H1 (cell line): ENCODE measurements at regions not wholly inside any gene's neighbourhood (a gene's known extent, or its start where the extent isn't known, plus 50 kb on each side); places are given as distances from the start of the nearest gene placed in this dataset.

Source experiments
- CTCF ChIA-PET: fragments of 300-600 bp; sonication (Branson Sonifier 250); formaldehyde crosslinking; loops from one replicate; lab custom pipeline; 2021; ENCODE audit not compliant: partially characterized antibody; lab: Charles Lee
- POLR2A ChIA-PET: fragments of 300-600 bp; sonication (Branson Sonifier 250); formaldehyde crosslinking; loops from one replicate; lab custom pipeline; 2021; ENCODE audit warnings: inconsistent platforms; ENCODE audit not compliant: partially characterized antibody; lab: Charles Lee
- DNase-seq, 2 experiments: peaks; one replicate each; pipeline versions ENCODE4 v3.0.0 to v3.0.0-alpha.2; 2010 to 2022; ENCODE audit warnings: low spot score in 2 of 2, low read depth in 1 of 2, mixed read lengths in 1 of 2
- FAIRE-seq: peaks from 2 replicates; lab custom pipeline; 2011; peaks lifted over from hg19 to GRCh38; lab: Jason Lieb, UNC
- H2AFZ ChIP-seq: 2 replicates; pipeline ENCODE4 v1.8.1; 2012; ENCODE audit warnings: low read length, inconsistent platforms
- H2AK5ac ChIP-seq: 2 replicates; pipeline ENCODE4 v1.6.1; 2013; ENCODE audit warnings: low read depth, low read length
- H2BK120ac ChIP-seq: replicated peaks from 2 replicates; pipeline ENCODE3; 2013; ENCODE audit warnings: low read depth, low read length, inconsistent platforms
- H2BK12ac ChIP-seq: 2 replicates; pipeline ENCODE4 v1.6.1; 2013; ENCODE audit warnings: low read depth, low read length
- H2BK15ac ChIP-seq: 2 replicates; pipeline ENCODE4 v1.6.1; 2013; ENCODE audit warnings: low read length
- H2BK20ac ChIP-seq: 2 replicates; pipeline ENCODE4 v1.6.1; 2013; ENCODE audit warnings: low read length
- H2BK5ac ChIP-seq: 2 replicates; pipeline ENCODE4 v1.6.1; 2013; ENCODE audit warnings: low read depth, low read length
- H3K14ac ChIP-seq: 2 replicates; pipeline ENCODE4 v1.6.1; 2013; ENCODE audit warnings: inconsistent platforms; ENCODE audit not compliant: insufficient read length
- H3K18ac ChIP-seq: 2 replicates; pipeline ENCODE4 v1.6.1; 2013; ENCODE audit warnings: low read length; ENCODE audit errors: extremely low read depth
- H3K23ac ChIP-seq: 2 replicates; pipeline ENCODE4 v1.6.1; 2013; ENCODE audit warnings: inconsistent platforms; ENCODE audit not compliant: insufficient read length
- H3K23me2 ChIP-seq: 2 replicates; pipeline ENCODE4 v1.6.1; 2013; ENCODE audit warnings: low read depth, low read length
- H3K27ac ChIP-seq: 2 replicates; pipeline ENCODE4 v1.6.1; 2011; ENCODE audit warnings: low read depth, low read length, inconsistent platforms
- H3K27me3 ChIP-seq, 4 experiments: replicated peaks in 1 of 4; 1 replicate in 1 of 4; 2 replicates in 3 of 4; pipeline versions ENCODE4 v1.6.1 to v1.8.1; 2011 to 2013; ENCODE audit warnings: low read length in 3 of 4, mild to moderate bottlenecking in 3 of 4, inconsistent platforms in 2 of 4, mixed read lengths in 2 of 4, moderate library complexity in 1 of 4; ENCODE audit not compliant: control insufficient read depth in 3 of 4, insufficient read depth in 3 of 4; ENCODE audit errors: extremely low read depth in 1 of 4
- H3K36me3 ChIP-seq, 4 experiments: 2 replicates each; pipeline versions ENCODE4 v1.6.1 to v1.8.1; 2011 to 2013; ENCODE audit warnings: mild to moderate bottlenecking in 4 of 4, low read length in 3 of 4, moderate library complexity in 2 of 4, control low read depth in 1 of 4, inconsistent platforms in 1 of 4; ENCODE audit not compliant: insufficient read depth in 4 of 4, control insufficient read depth in 2 of 4
- H3K4ac ChIP-seq: replicated peaks from 2 replicates; pipeline ENCODE3; 2013; ENCODE audit warnings: low read length, low read depth, mixed read lengths, inconsistent platforms; ENCODE audit not compliant: insufficient read length
- H3K4me1 ChIP-seq, 4 experiments: replicated peaks in 1 of 4; 1 replicate in 1 of 4; 2 replicates in 3 of 4; pipeline versions ENCODE4 v1.6.1 to v1.8.1; 2011 to 2013; ENCODE audit warnings: low read length in 3 of 4, inconsistent platforms in 2 of 4, mixed read lengths in 1 of 4; ENCODE audit not compliant: insufficient read depth in 4 of 4, control insufficient read depth in 3 of 4
- H3K4me2 ChIP-seq, 2 experiments: 2 replicates each; pipeline versions ENCODE4 v1.6.1 to v1.8.1; 2011 to 2013; ENCODE audit warnings: low read depth in 2 of 2, low read length in 2 of 2, control low read depth in 1 of 2, inconsistent platforms in 1 of 2, mild to moderate bottlenecking in 1 of 2; ENCODE audit not compliant: insufficient read depth in 1 of 2
- H3K4me3 ChIP-seq, 4 experiments: fragments of 200-600, 300-600 bp in 1 of 4; sonication (generic), shearing (Covaris generic), sonication (Bioruptor Twin) in 1 of 4; 2 replicates each; pipeline versions ENCODE4 v1.5.1 to v1.8.1; 2011 to 2016; ENCODE audit warnings: low read length in 4 of 4, low read depth in 3 of 4, control low read depth in 2 of 4, inconsistent platforms in 2 of 4, mild to moderate bottlenecking in 2 of 4, mixed read lengths in 1 of 4, moderate library complexity in 1 of 4; ENCODE audit not compliant: insufficient read depth in 2 of 4; ENCODE audit errors: extremely low read depth in 1 of 4
- H3K56ac ChIP-seq: replicated peaks from 2 replicates; pipeline ENCODE3; 2013; ENCODE audit warnings: low read depth, mild to moderate bottlenecking, mixed read lengths, low read length, inconsistent platforms; ENCODE audit not compliant: insufficient read length
- H3K79me1 ChIP-seq: 2 replicates; pipeline ENCODE4 v1.6.1; 2013; ENCODE audit warnings: low read depth, low read length, control low read depth
- H3K79me2 ChIP-seq, 2 experiments: 2 replicates each; pipeline versions ENCODE4 v1.6.1 to v1.8.1; 2012 to 2013; ENCODE audit warnings: low read length in 2 of 2, mild to moderate bottlenecking in 2 of 2, inconsistent platforms in 1 of 2; ENCODE audit not compliant: insufficient read depth in 2 of 2, control insufficient read depth in 1 of 2
- H3K9ac ChIP-seq, 4 experiments: replicated peaks in 1 of 4; 1 replicate in 1 of 4; 2 replicates in 3 of 4; pipeline versions ENCODE4 v1.6.1 to v1.8.1; 2011 to 2013; ENCODE audit warnings: low read depth in 3 of 4, low read length in 3 of 4, control low read depth in 2 of 4, mild to moderate bottlenecking in 2 of 4, moderate library complexity in 2 of 4, inconsistent platforms in 1 of 4; ENCODE audit errors: extremely low read depth in 1 of 4
- H3K9me3 ChIP-seq, 2 experiments: 2 replicates each; pipeline versions ENCODE4 v1.6.1 to v1.8.1; 2012 to 2013; ENCODE audit warnings: mild to moderate bottlenecking in 2 of 2, moderate library complexity in 2 of 2, control low read depth in 1 of 2, inconsistent platforms in 1 of 2, low read depth in 1 of 2, low read length in 1 of 2, mixed read lengths in 1 of 2; ENCODE audit not compliant: insufficient read depth in 2 of 2
- H4K20me1 ChIP-seq, 2 experiments: replicated peaks in 1 of 2; 2 replicates each; pipeline versions ENCODE3 to v1.8.1; 2011 to 2013; ENCODE audit warnings: inconsistent platforms in 2 of 2, low read length in 2 of 2, mild to moderate bottlenecking in 1 of 2; ENCODE audit not compliant: insufficient read depth in 2 of 2, control insufficient read depth in 1 of 2
- H4K5ac ChIP-seq: 2 replicates; pipeline ENCODE4 v1.6.1; 2013; ENCODE audit warnings: low read length, low read depth, mixed read lengths, inconsistent platforms; ENCODE audit not compliant: insufficient read length
- H4K8ac ChIP-seq: 2 replicates; pipeline ENCODE4 v1.8.0; 2013; ENCODE audit warnings: mild to moderate bottlenecking, moderate library complexity, low read length, inconsistent platforms; ENCODE audit not compliant: insufficient read depth; ENCODE audit errors: extremely low read depth
- H4K91ac ChIP-seq: replicated peaks from 2 replicates; pipeline ENCODE3; 2013; ENCODE audit warnings: low read length, mixed read lengths, inconsistent platforms; ENCODE audit not compliant: insufficient read length
- ASH2L ChIP-seq: fragments of 200-600, 300-600 bp; sonication (generic); IDR thresholded peaks from one replicate; pipeline ENCODE4 v1.7.1; 2017; ENCODE audit warnings: low read length
- CBX8 ChIP-seq: fragments of 300-800, 300-1000 bp; sonication (generic); IDR thresholded peaks from 2 replicates; pipeline ENCODE4 v1.7.1; 2016; ENCODE audit warnings: low read depth, low read length, borderline replicate concordance
- CEBPB ChIP-seq: IDR thresholded peaks from 2 replicates; pipeline ENCODE4 v1.6.1; 2012; ENCODE audit warnings: low read depth, low read length
- CTBP2 ChIP-seq: IDR thresholded peaks from 2 replicates; pipeline ENCODE4 v1.7.0; 2011; ENCODE audit warnings: borderline replicate concordance, mild to moderate bottlenecking, moderate library complexity, mixed read lengths, low read length; ENCODE audit not compliant: insufficient read depth, insufficient read length
- EZH2 ChIP-seq: fragments of 200-600 bp; sonication (generic); IDR thresholded peaks from 2 replicates; pipeline ENCODE4 v1.7.1; 2012; ENCODE audit warnings: low read depth, mild to moderate bottlenecking, moderate library complexity, low read length, inconsistent platforms; ENCODE audit not compliant: severe bottlenecking
- GABPA ChIP-seq: IDR thresholded peaks from 2 replicates; pipeline ENCODE4 v1.6.1; 2011; ENCODE audit warnings: mild to moderate bottlenecking, low read length, moderate library complexity, borderline replicate concordance; ENCODE audit not compliant: insufficient read depth
- HDAC6 ChIP-seq: IDR thresholded peaks from one replicate; pipeline ENCODE4 v1.7.1; 2012; ENCODE audit warnings: low read depth, mild to moderate bottlenecking, inconsistent platforms, low read length, moderate library complexity
- JUN ChIP-seq: IDR thresholded peaks from 2 replicates; pipeline ENCODE4 v1.6.1; 2011; ENCODE audit warnings: low read depth, mild to moderate bottlenecking, improper control_type of control experiment, low read length
- MAX ChIP-seq: IDR thresholded peaks from 2 replicates; pipeline ENCODE4 v1.6.1; 2012; ENCODE audit warnings: inconsistent platforms
- NANOG ChIP-seq: IDR thresholded peaks from 2 replicates; pipeline ENCODE4 v1.6.1; 2011; ENCODE audit warnings: low read length, low read depth, mild to moderate bottlenecking, inconsistent platforms; ENCODE audit not compliant: insufficient read depth, poor library complexity, severe bottlenecking
- RXRA ChIP-seq: IDR thresholded peaks from 2 replicates; pipeline ENCODE4 v1.6.1; 2011; ENCODE audit warnings: low read depth, mild to moderate bottlenecking, low read length, moderate library complexity; ENCODE audit not compliant: insufficient read depth
- YY1 ChIP-seq: IDR thresholded peaks from 2 replicates; pipeline ENCODE4 v1.6.1; 2011; ENCODE audit warnings: low read depth, mild to moderate bottlenecking, low read length
- ZNF274 ChIP-seq: IDR thresholded peaks from 2 replicates; pipeline ENCODE4 v1.7.0; 2012; ENCODE audit warnings: low read length, borderline replicate concordance; ENCODE audit errors: extremely low read depth
- WGBS, 2 experiments: shearing (Covaris generic) in 1 of 2; methylation state at CpG; one replicate each; pipeline versions ENCODE4 v1.1.6 to v1.1.7; 2013 to 2015; ENCODE audit warnings: low lambda C conversion rate in 2 of 2, mixed read lengths in 2 of 2, inconsistent platforms in 1 of 2, low coverage in 1 of 2, missing lambda C conversion rate in 1 of 2; ENCODE audit not compliant: insufficient replicate concordance in 2 of 2, insufficient coverage in 1 of 2, insufficient read length in 1 of 2; ENCODE audit errors: extremely low coverage in 1 of 2, missing lambda C conversion rate in 1 of 2; 5-methylcytosine and 5-hydroxymethylcytosine counted together
- TF ChIP-seq, protein P1 (sequence below): IDR thresholded peaks from 2 replicates; pipeline ENCODE4 v1.6.1; 2012; ENCODE audit warnings: inconsistent platforms

- Histone ChIP-seq H3K56ac (no peak overlapping the region), H4K8ac (no peak overlapping the region), H3K79me2 (no peaks in the 10 kb centered on the region), H2AFZ (no peak overlapping the region), H3K27me3 (peaks cover 0 to 17% (median 9%) of the 10 kb centered on the region in 4 experiments; a peak in 5 of 7 replicates), H3K23ac (no peak overlapping the region), H3K9ac (no peak overlapping the region), H2BK15ac (no peak overlapping the region), H3K36me3 (no peaks in the 10 kb centered on the region), H3K14ac (no peak overlapping the region), H3K4me3 (no peak overlapping the region), H3K23me2 (no peaks in the 10 kb centered on the region), H4K5ac (no peak overlapping the region), H3K27ac (no peak overlapping the region), H3K4ac (no peak overlapping the region), H3K79me1 (no peaks in the 10 kb centered on the region), H4K91ac (no peak overlapping the region), H2BK12ac (no peak overlapping the region), H3K4me2 (no peak overlapping the region), H2BK20ac (no peak overlapping the region), H3K4me1 (no peaks in the 10 kb centered on the region; a peak in 1 of 7 replicates), H4K20me1 (no peaks in the 10 kb centered on the region), H2BK5ac (no peak overlapping the region), H3K18ac (no peak overlapping the region), H3K9me3 (no peaks in the 10 kb centered on the region), H2AK5ac (no peak overlapping the region), H2BK120ac (no peak overlapping the region)
- FAIRE-seq (no peak), DNase-seq (no peak)
- CTCF ChIA-PET, result interaction anchor here (0.6 to 23.5 kb wide), 10 partner anchors 11 to 386 kb away, joined by 3 to 434 read pairs (median 4); no protein-coding TSS in a partner anchor
- WGBS, 2 experiments, result 64% methylated on average over 1 of the region's 1 CpG; no CpG with 5 or more reads in 1 of the 2 experiments
- POLR2A ChIA-PET, result no interaction called here
- TF ChIP-seq MAX, result no peak
- no peak for TF ChIP-seq EZH2
- TF ChIP-seq, protein P1, sequence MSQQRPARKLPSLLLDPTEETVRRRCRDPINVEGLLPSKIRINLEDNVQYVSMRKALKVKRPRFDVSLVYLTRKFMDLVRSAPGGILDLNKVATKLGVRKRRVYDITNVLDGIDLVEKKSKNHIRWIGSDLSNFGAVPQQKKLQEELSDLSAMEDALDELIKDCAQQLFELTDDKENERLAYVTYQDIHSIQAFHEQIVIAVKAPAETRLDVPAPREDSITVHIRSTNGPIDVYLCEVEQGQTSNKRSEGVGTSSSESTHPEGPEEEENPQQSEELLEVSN, result no peak
- no peak for TF ChIP-seq JUN
- no peak for TF ChIP-seq CEBPB
- no peak for TF ChIP-seq CBX8
- no peak for TF ChIP-seq ASH2L
- no peak for TF ChIP-seq NANOG
- TF ChIP-seq ZNF274, result no peak
- no peak for TF ChIP-seq CTBP2
- no peak for TF ChIP-seq HDAC6
- TF ChIP-seq RXRA, result no peak
- TF ChIP-seq YY1, result no peak
- TF ChIP-seq GABPA, result no peak
These were observed 202.8 kb downstream of the TFCP2L1 start for GRCh38 chr2:121082191-121082590.
